ENCODE measurements at regions not wholly inside any gene's neighbourhood (a gene's known extent, or its start where the extent isn't known, plus 50 kb on each side); places are given as distances from the start of the nearest gene placed in this dataset.

DNA sequence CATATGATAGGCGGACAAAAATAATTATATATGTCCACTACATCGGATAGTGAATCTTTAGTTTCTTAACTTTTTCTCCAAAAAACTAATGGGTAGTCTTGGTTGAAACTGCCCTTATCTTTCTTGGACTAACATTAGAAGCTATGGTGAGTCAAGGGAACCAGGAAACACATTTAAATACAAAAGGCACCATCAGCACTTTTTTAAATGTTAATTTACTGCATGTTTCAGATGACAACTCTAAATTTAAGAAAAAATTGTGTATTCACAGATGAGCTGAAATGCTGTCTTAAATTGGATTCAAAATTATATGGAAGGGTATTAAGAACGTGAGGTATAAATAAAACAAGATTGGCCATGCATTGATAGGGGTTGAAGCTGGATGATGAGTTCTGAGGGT is 75.6 kb upstream of the CERS6 start:
- DNase-seq: no peak

DNA sequence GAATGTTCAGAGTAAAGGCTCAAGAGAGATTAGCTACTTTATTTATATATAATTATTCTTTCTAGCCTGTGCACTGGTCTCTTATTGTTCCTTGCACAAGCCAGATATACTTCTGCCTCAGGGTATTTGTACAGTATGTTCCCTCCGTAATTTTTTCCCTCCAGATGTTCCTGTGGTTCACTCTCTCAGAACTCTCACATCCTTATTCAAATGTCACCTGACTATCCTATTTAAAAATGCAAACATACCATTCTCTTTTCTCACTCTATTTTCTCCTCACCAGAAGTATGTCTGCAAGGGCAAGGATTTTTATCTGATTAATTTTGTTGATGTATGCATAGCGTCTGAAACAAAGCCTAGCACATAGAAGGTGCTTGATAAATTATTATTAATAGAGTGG is 64.0 kb upstream of the CERS6 start:
- no peak for DNase-seq

GRCh38 chr2:168392797-168393196 is 63.3 kb upstream of the CERS6 start:
- DNase-seq: no peak

DNA sequence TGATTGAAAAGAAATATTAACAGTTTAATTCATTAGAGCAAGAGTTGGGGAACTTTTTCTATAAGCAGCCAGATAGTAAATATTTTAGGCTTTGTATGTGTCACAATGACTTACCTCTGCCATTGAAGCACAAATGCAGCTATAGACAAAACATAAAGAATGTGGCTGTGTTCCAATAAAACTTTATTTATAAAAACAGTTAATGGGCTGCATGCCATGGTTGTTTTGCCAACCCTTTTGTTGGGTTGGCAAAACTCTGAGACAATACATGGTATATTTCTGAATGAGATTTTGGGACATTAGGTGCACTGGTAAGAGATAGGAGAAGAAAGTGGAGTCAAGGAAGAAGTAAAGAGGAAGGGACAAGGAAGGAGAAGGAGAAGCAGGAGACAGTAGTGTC is 61.8 kb upstream of the CERS6 start:
- DNase-seq: no peak

GRCh38 chr2:168396131-168396530 is 59.9 kb upstream of the CERS6 start:
- DNase-seq: no peak

DNA sequence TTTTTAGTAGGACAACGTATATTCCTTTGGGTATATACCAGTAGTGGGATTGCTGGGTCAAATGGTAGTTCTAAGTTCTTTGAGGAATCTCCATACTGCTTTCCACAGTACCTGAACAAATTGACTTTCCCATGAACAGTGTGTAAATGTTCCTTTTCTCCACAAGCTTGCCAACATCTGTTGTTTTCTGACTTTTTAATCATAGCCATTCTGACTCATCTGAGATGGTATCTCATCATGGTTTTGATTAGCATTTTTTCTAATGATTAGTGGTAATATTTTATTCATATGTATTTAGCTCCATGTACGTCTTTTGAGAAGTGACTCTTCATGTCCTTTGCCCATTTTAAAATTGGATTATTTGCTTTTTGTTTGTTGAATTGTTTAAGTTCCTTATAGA is 58.4 kb upstream of the CERS6 start:
- no peak for DNase-seq

GRCh38 chr2:168401048-168401556 is 55.0 kb upstream of the CERS6 start:
- no peak for DNase-seq

- DNase-seq: no peak
Observed at GRCh38 chr2:168401771-168402170, 54.3 kb upstream of the CERS6 start.

- no peak for DNase-seq
Observed at GRCh38 chr2:168402531-168402930, 53.5 kb upstream of the CERS6 start.

DNA sequence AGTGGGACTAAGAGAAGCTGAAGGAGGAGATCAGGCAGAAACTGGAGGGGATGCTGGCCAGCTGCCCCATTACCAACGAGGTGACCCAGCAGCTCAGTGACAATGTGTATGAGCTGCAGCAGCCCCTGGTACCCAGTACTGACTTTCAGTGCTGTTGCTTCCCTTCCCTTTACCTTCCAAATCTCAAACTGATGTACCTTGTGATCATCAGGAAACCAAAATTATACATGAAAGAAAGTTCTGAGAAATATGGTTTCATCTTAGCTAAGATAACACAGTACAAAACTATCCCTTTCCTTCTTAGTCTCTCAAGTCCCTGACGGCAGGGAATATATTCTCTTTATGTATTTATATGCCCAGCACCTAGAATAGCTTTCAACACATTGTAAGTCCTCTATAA is 52.3 kb upstream of the CERS6 start:
- DNase-seq: no peak

GRCh38 chr2:168404764-168405163 is 51.3 kb upstream of the CERS6 start:
- no peak for DNase-seq
